Suppressor macrophage treated with lipopolysaccharide for 4 hours (primary cell): ENCODE measurements at regions not wholly inside any gene's neighbourhood (a gene's known extent, or its start where the extent isn't known, plus 50 kb on each side); places are given as distances from the start of the nearest gene placed in this dataset.
"Not testable (repeated sequence)": the region's sequence is repeated elsewhere in the genome, so short reads cannot be mapped to it uniquely, and the experiment has no call there.

Experiments used
- DNase-seq: peaks from one replicate; pipeline ENCODE4 v3.0.0-alpha.2; 2020

GRCh38 chr19:29006057-29006735 is 206.8 kb downstream of the UQCRFS1 start:
- DNase-seq, result no peak

GRCh38 chr19:29004796-29005195 is 208.2 kb downstream of the UQCRFS1 start:
- DNase-seq, result no peak

- no peak for DNase-seq
Measured at GRCh38 chr19:29003641-29004409, 209.1 kb downstream of the UQCRFS1 start.

GRCh38 chr19:29002336-29002735 is 210.6 kb downstream of the UQCRFS1 start:
- no peak for DNase-seq

- DNase-seq, result no peak
Measured at GRCh38 chr19:29001597-29002245, 211.2 kb downstream of the UQCRFS1 start.

GRCh38 chr19:29001141-29001581 is 211.8 kb downstream of the UQCRFS1 start:
- DNase-seq, result no peak

GRCh38 chr19:28999724-29000433 is 213.1 kb downstream of the UQCRFS1 start:
- no peak for DNase-seq

GRCh38 chr19:28998974-28999373 is 214.0 kb downstream of the UQCRFS1 start:
- no peak for DNase-seq

GRCh38 chr19:28997866-28998265 is 215.1 kb downstream of the UQCRFS1 start:
- DNase-seq, result not testable (repeated sequence)

- DNase-seq, result no peak
Measured at GRCh38 chr19:28990522-28990921, 222.4 kb downstream of the UQCRFS1 start.

GRCh38 chr19:28989739-28990138 is 223.2 kb downstream of the UQCRFS1 start:
- DNase-seq, result no peak

GRCh38 chr19:28988066-28988465 is 224.9 kb downstream of the UQCRFS1 start:
- DNase-seq, result no peak

GRCh38 chr19:28987177-28987576 is 225.8 kb downstream of the UQCRFS1 start:
- no peak for DNase-seq

GRCh38 chr19:28985201-28985600 is 227.8 kb downstream of the UQCRFS1 start:
- DNase-seq, result no peak

- DNase-seq, result no peak
Measured at GRCh38 chr19:28984315-28984714, 228.6 kb downstream of the UQCRFS1 start.

- DNase-seq, result no peak
Measured at GRCh38 chr19:28983430-28983829, 229.5 kb downstream of the UQCRFS1 start.

- DNase-seq, result no peak
Measured at GRCh38 chr19:28981994-28982393, 231.0 kb downstream of the UQCRFS1 start.

- no peak for DNase-seq
Measured at GRCh38 chr19:28981518-28981917, 231.4 kb downstream of the UQCRFS1 start.

- no peak for DNase-seq
Measured at GRCh38 chr19:28980236-28980868, 232.6 kb downstream of the UQCRFS1 start.

- no peak for DNase-seq
Measured at GRCh38 chr19:28977826-28978225, 235.1 kb downstream of the UQCRFS1 start.

- DNase-seq, result no peak
Measured at GRCh38 chr19:28972058-28972852, 240.7 kb downstream of the UQCRFS1 start.

- DNase-seq, result no peak
Measured at GRCh38 chr19:28971513-28971912, 241.4 kb downstream of the UQCRFS1 start.
